Uterus (tissue), 2 donors: ENCODE measurements at regions not wholly inside any gene's neighbourhood (a gene's known extent, or its start where the extent isn't known, plus 50 kb on each side); places are given as distances from the start of the nearest gene placed in this dataset.

Source experiments
- POLR2A ChIP-seq, 2 donors: fragments of 450-650 bp; IDR thresholded peaks; one replicate each; pipeline ENCODE4 v1.6.1; 2016; ENCODE audit warnings: antibody characterized with exemption in 2 of 2, mild to moderate bottlenecking in 1 of 2, moderate library complexity in 1 of 2
- TF ChIP-seq, protein P1 (sequence below), 4 experiments: fragments of 200-600 bp in 2 of 4; fragments of 450-650 bp in 2 of 4; sonication (generic) in 2 of 4; IDR thresholded peaks; one replicate each; pipeline ENCODE4 v1.5.1; 2016 to 2019; ENCODE audit warnings: antibody characterized with exemption in 4 of 4, mild to moderate bottlenecking in 2 of 4, moderate library complexity in 1 of 4

DNA sequence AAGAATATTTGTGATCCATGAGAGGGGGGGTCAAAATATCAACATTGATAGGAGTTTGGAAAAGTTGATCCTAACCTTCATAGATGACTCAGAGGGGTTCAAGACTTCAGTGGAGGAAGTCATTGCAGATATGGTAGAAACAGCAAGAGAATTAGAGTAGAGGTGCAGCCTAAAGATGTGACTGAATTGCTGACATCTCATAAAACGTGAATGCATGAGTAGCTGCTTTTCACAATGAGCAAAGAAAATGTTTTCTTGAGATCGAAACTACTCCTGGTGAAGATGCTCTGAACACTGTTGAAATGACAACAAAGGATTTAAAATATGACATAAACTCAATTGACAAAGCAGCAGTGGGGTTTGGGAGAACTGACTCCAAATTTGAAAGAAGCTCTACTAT is 700.7 kb upstream of the FZD8 start:
- TF ChIP-seq, protein P1, sequence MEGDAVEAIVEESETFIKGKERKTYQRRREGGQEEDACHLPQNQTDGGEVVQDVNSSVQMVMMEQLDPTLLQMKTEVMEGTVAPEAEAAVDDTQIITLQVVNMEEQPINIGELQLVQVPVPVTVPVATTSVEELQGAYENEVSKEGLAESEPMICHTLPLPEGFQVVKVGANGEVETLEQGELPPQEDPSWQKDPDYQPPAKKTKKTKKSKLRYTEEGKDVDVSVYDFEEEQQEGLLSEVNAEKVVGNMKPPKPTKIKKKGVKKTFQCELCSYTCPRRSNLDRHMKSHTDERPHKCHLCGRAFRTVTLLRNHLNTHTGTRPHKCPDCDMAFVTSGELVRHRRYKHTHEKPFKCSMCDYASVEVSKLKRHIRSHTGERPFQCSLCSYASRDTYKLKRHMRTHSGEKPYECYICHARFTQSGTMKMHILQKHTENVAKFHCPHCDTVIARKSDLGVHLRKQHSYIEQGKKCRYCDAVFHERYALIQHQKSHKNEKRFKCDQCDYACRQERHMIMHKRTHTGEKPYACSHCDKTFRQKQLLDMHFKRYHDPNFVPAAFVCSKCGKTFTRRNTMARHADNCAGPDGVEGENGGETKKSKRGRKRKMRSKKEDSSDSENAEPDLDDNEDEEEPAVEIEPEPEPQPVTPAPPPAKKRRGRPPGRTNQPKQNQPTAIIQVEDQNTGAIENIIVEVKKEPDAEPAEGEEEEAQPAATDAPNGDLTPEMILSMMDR (IDR thresholded peaks at IDR 0.05), result no peak
- no peak for TF ChIP-seq POLR2A (IDR thresholded peaks at IDR 0.05)
